Loucy (cell line): ENCODE measurements at regions not wholly inside any gene's neighbourhood (a gene's known extent, or its start where the extent isn't known, plus 50 kb on each side); places are given as distances from the start of the nearest gene placed in this dataset.

ENCODE experiments used
- H2AFZ ChIP-seq: fragments of 200-600 bp; sonication (generic); 2 replicates; pipeline ENCODE4 v1.6.0; 2016; ENCODE audit warnings: antibody characterized with exemption, mild to moderate bottlenecking, low read length, moderate library complexity
- H3F3A ChIP-seq: fragments of 200-600 bp; 2 replicates; pipeline ENCODE4 v1.6.0; 2016; ENCODE audit warnings: antibody characterized with exemption, low read depth, mild to moderate bottlenecking
- H3K27me3 ChIP-seq: fragments of 200-600 bp; sonication (generic); 2 replicates; pipeline ENCODE4 v1.6.1; 2014; ENCODE audit warnings: low read length, mild to moderate bottlenecking; ENCODE audit not compliant: insufficient read depth, poor library complexity, severe bottlenecking
- H3K36me3 ChIP-seq: fragments of 200-600 bp; sonication (generic); 2 replicates; pipeline ENCODE4 v1.6.1; 2016; ENCODE audit warnings: low read length; ENCODE audit not compliant: insufficient read depth
- H3K4me1 ChIP-seq: fragments of 200-600 bp; sonication (generic); 2 replicates; pipeline ENCODE4 v1.5.1; 2014; ENCODE audit warnings: low read length, mild to moderate bottlenecking; ENCODE audit not compliant: insufficient read depth, poor library complexity, severe bottlenecking
- H3K4me2 ChIP-seq: fragments of 200-600 bp; sonication (generic); 2 replicates; pipeline ENCODE4 v1.6.0; 2014; ENCODE audit warnings: antibody characterized with exemption, low read length, low read depth, mild to moderate bottlenecking; ENCODE audit not compliant: poor library complexity, severe bottlenecking
- H3K4me3 ChIP-seq: fragments of 200-600 bp; sonication (generic); 2 replicates; pipeline ENCODE4 v1.5.1; 2014; ENCODE audit warnings: low read length, mild to moderate bottlenecking, mixed read lengths; ENCODE audit not compliant: poor library complexity, severe bottlenecking
- H3K79me2 ChIP-seq: fragments of 200-600 bp; sonication (generic); 2 replicates; pipeline ENCODE4 v1.6.1; 2014; ENCODE audit warnings: low read length; ENCODE audit not compliant: insufficient read depth
- H3K9ac ChIP-seq: fragments of 200-600 bp; sonication (generic); 2 replicates; pipeline ENCODE4 v1.6.0; 2014; ENCODE audit warnings: mild to moderate bottlenecking, low read depth, low read length, moderate library complexity; ENCODE audit not compliant: poor library complexity, severe bottlenecking
- H3K9me2 ChIP-seq: fragments of 200-600 bp; sonication (generic); replicated peaks from 2 replicates; pipeline ENCODE4 v1.6.1; 2016; ENCODE audit warnings: low read depth, low read length, mixed read lengths
- H3K9me3 ChIP-seq: fragments of 200-600 bp; sonication (generic); 2 replicates; pipeline ENCODE4 v1.6.1; 2014; ENCODE audit warnings: mild to moderate bottlenecking, antibody characterized with exemption, low read length, low read depth; ENCODE audit not compliant: insufficient read depth
- H4K20me1 ChIP-seq: fragments of 200-600 bp; sonication (generic); 2 replicates; pipeline ENCODE4 v1.6.0; 2014; ENCODE audit warnings: antibody characterized with exemption, low read length, mild to moderate bottlenecking; ENCODE audit not compliant: insufficient read depth, poor library complexity, severe bottlenecking
- CTCF ChIP-seq: fragments of 200-600 bp; sonication (generic); conservative IDR thresholded peaks from 2 replicates; pipeline ENCODE4 v1.5.1; 2014; ENCODE audit warnings: mild to moderate bottlenecking, antibody characterized with exemption, low read length
- EZH2phosphoT487 ChIP-seq: fragments of 200-600 bp; IDR thresholded peaks from 2 replicates; pipeline ENCODE4 v1.6.1; 2018; ENCODE audit warnings: antibody characterized with exemption, mild to moderate bottlenecking, moderate library complexity, borderline replicate concordance

- Histone ChIP-seq H3K9me3 (no peaks in the 10 kb centered on the region), H3K79me2 (no peaks in the 10 kb centered on the region), H3K4me1 (no peaks in the 10 kb centered on the region)
Observed at GRCh38 chr13:104466016-104466415, 1399.8 kb upstream of the SLC10A2 start.

GRCh38 chr13:104461049-104461448 is 1394.8 kb upstream of the SLC10A2 start:
- no peaks in the 10 kb centered on the region for H3F3A ChIP-seq
- no peaks in the 10 kb centered on the region for H3K79me2 ChIP-seq
- H3K9me2 ChIP-seq: no peaks in the 10 kb centered on the region
- no peaks in the 10 kb centered on the region for H3K4me1 ChIP-seq
- no peaks in the 10 kb centered on the region for H3K27me3 ChIP-seq
- no peak overlapping the region for H3K4me3 ChIP-seq
- no peak overlapping the region for H3K4me2 ChIP-seq
- no peaks in the 10 kb centered on the region for H4K20me1 ChIP-seq
- H2AFZ ChIP-seq: no peak overlapping the region
- TF ChIP-seq EZH2phosphoT487 (no peak), CTCF (no peak)
- H3K36me3 ChIP-seq: no peaks in the 10 kb centered on the region
- no peaks in the 10 kb centered on the region for H3K9me3 ChIP-seq
- no peak overlapping the region for H3K9ac ChIP-seq

More at GRCh38 chr13:104466016-104466415, 1399.8 kb upstream of the SLC10A2 start:
- Histone ChIP-seq H3K27me3 (no peaks in the 10 kb centered on the region), H3K4me3 (no peak overlapping the region), H2AFZ (no peak overlapping the region), H3K9me2 (0 out of 2 replicates have a peak, but pooled peaks cover 4% of the 10 kb centered on the region), H3K4me2 (no peak overlapping the region), H4K20me1 (no peaks in the 10 kb centered on the region), H3K36me3 (no peaks in the 10 kb centered on the region), H3F3A (no peaks in the 10 kb centered on the region), H3K9ac (no peak overlapping the region)
- TF ChIP-seq CTCF (no peak), EZH2phosphoT487 (no peak)

- Histone ChIP-seq H3K9me3 (no peaks in the 10 kb centered on the region), H4K20me1 (no peaks in the 10 kb centered on the region), H2AFZ (no peak overlapping the region), H3K36me3 (no peaks in the 10 kb centered on the region), H3K79me2 (no peaks in the 10 kb centered on the region), H3K4me2 (no peak overlapping the region), H3K27me3 (no peaks in the 10 kb centered on the region), H3K9ac (no peak overlapping the region), H3K9me2 (no peaks in the 10 kb centered on the region), H3K4me3 (no peak overlapping the region), H3K4me1 (no peaks in the 10 kb centered on the region), H3F3A (no peaks in the 10 kb centered on the region)
- TF ChIP-seq CTCF (no peak), EZH2phosphoT487 (no peak)
Observed at GRCh38 chr13:104460554-104460953, 1394.3 kb upstream of the SLC10A2 start.
